Activated CD8-positive, alpha-beta memory T cell treated with anti-CD3 and anti-CD28 coated beads for 24 hours (primary cell): ENCODE measurements at regions not wholly inside any gene's neighbourhood (a gene's known extent, or its start where the extent isn't known, plus 50 kb on each side); places are given as distances from the start of the nearest gene placed in this dataset.

Source experiments
- DNase-seq: peaks from one replicate; pipeline ENCODE4 v3.0.0-alpha.2; 2020

DNA sequence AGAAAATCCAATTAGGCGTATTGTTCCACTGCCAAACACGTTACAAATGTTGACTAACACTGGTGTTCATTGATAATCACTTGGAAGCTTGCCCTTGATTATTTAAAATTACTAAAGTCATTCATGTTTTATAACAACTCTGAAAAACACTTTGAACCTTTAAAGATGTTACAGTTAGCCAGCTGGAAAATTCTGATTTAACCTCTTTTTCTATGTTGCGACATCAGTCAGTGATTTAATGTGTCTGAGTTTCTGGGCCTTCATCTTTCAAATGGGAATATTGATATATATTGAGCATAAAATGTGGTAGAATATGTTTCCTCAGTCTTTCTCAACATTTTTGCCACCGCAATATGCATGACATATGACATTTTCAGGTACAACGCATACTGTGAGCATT lies 274.1 kb upstream of the TENM3 start:
- no peak for DNase-seq

DNA sequence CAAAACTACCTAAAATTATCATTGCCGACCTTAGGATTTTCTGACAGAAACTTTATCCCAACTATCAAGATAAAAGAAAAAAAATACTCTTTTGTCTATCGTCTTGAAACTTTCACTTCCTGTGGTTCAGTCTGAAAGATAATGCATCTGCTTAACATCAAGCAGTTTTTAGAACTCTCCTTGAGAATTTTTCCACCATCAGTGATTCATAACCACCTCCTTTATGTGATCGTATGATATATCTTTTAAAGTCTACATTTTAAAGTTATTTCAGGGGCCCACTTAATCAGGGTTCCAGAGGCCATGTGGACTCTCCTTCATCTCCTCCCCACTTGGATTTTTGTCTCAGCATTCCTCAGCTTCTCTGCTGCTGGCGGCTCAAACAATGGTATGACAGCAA lies 272.8 kb upstream of the TENM3 start:
- DNase-seq, result no peak

DNA sequence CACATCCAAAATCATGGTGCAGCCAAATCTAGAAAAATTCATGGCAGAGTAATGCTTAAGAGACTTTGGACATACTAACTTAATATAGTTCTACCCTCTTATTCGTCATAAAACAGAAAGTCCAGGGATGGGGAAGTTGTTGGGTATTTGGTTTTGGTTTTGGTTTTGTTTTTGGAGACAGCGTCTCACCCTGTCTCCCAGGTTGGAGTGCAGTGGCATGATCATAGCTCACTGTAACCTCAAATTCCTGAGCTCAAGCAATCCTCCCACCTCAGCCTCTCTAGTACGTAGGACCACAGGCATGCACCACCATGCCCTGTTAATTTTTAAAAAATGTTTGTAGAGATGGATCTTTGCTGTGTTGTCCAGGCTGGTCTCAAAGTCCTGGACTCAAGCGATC lies 271.8 kb upstream of the TENM3 start:
- no peak for DNase-seq

DNA sequence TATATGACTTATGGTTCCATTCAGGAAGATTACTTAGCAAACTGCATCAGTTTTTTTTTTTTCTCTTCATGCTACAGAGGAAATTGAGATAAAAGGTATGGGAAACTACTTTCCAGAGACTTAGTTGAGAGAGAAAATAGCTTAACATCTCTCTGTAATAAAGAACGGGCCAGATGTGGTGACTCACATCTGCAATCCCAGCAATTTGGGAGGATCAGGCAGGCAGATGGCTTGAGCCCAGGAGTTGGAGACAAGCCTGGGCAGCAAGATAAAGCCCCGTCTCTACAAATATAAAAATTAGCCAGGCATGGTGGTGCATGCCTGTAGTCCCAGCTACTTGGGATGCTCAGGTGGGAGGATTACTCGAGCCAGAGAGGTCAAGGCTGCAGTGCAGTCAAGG lies 271.2 kb upstream of the TENM3 start:
- no peak for DNase-seq

DNA sequence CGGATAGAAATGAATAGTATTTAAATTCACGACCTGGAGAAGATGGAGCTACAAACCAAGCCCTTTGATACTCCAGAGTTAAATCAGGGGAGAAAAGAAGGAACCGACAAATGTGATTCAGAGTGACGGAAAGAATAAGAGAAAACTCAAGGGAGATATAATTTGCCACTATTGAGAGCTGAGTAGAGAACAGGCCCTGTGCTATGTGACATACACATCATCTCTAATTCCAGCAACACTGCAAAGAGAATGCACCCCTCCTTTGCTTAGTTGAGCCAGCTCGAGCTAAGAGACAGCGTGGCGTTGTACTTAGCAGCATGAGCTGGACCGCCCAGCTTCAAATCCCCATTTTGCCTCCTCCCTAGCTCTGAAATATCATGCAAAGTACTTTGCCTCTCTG lies 266.4 kb upstream of the TENM3 start:
- DNase-seq, result no peak

DNA sequence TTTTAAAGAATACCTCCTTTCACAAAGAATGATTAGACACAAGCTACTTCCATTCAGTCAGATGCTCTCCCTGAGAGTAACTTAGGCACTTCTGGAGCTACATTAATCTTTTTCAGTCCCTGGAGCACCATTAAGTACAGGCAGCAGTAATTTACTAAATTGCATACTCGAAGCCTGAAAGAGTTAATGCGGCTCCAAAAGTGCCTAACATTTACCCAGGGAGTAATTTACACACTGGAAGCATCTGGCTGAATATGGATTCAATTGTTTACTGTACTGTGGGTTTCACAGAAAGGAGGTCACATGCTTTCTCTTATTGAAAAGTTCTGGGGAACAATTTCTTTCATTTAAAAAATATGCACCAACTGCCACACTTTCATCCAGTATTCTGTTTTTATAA lies 260.8 kb upstream of the TENM3 start:
- DNase-seq, result no peak

DNA sequence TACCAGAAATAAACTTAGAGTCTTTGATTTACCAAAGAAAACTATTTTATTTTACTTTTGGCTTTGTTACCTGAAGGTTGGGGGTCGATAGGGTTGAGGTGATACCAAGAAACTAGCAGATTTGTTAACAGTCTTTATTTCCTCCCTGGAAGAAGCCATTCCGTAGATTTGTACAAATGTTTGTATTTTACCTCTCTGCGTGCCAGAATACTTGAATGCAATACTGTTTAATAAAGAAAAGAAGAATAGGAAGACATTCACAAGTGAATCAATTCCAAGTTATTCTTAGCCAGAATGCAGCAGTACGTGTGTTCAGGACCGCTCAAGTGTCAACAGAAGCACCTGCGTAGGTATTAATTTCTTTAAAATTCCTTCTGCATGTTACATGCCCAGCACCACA lies 260.3 kb upstream of the TENM3 start:
- DNase-seq, result no peak

DNA sequence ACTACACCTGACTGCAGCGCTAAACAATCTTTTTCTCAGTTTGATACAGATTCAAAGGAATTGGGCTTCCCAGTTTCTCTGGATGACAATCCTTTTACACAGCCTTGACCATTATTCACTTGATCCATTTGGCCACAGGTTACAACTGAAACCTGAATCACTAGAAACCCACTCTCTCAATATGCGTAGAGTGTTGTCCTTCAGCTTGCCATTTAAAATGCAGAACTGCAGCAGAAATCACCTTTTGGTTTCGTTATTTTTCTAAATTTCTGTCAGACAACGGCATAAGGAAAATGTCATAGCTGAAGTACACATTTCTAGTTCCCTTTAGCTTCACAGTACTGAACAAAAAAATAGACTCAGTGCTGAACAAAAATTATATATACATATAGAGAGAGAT lies 255.8 kb upstream of the TENM3 start:
- no peak for DNase-seq

DNA sequence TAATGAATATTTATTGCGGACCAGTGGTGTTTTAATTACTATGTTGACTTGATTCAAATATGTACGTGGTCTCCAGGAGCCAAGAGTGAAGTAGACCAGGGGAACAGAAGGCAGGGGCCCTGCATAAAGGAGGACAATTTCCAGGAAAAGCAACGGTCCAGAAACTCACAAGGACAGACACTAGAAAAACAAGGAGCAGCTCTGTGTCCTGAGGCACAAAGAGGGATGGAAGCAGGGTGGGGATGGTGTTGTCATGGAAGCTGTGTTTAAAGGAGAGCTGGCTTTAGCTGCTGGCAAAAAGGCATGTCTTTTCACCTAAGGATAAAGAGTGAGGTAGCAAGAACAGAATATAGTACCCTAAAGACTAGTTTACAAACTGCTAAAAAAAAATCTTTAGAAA lies 254.1 kb upstream of the TENM3 start:
- no peak for DNase-seq

DNA sequence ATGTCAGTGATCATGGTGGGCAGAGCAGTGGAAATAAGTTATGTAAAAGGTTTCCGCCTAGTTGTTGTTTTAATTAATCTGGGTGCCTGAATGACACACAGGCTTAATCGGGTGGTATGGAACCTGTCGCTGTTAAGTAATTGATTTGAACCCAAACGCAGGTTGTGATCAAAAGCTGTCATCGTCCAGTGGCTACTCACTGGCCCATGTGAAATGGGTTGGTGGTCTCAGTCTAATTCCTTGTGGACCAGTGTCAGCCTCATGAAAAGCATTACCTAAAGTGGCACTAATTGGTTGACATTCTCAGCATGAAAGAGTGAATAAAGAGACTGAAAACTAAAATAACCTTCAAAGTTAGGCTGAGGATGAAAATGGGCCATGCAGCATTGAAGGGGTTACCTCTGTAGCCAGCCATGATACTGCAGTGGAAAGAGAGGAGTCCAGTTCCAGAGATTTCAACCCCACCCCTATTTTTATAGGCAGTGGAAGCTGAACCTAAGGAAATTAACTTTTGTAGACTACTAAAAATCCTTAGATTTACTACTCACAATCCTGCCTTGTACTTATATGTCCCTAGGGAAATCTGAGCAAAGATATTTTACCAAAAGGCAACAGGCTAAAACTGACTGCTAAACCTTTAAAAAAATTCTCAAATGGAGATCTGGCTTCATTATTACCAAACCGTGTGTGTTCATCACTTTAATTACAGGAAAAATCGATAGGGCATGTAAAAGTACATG lies 251.7 kb upstream of the TENM3 start:
- DNase-seq, result no peak

DNA sequence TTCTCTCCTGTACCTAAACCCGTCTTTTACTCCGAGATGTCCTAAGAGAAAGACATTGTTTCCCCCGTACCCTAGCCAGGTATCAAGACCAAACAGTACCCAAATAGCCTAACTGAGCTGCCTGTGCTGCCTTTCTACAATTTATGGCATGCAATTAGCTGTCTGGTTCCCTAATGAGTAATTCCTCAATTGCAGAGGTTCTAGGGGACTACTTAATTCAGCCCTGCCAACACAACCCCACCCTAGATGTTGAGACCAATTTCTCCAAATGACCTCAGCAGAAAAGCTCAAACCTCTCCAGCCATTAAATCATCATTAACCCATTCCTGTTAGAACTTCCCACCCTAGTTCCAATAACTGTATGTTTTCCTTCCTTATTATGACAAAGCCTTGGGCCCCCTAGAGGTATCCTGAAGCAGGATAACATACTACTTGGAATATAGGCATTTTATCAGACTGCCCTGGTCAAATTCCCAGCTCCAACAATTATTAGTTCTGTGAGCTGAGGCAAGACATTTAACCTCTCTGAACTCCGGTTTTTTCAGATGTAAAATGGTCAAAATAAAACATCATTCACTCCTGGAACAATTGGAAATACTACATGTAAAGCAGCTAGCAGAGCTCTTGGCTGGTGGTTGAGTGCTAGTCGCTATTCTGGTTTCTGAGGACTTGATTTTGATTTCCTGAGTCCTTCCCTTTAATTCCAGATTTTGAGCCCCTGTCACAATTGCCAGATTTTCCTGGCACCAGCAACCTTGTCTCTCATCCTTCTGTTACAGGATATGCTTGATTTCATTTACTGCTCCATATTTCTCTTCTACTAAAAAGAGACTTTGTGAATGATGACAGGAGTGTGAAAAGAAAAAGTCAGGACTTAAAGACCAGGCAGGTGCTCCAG lies 244.6 kb upstream of the TENM3 start:
- DNase-seq, result no peak

DNA sequence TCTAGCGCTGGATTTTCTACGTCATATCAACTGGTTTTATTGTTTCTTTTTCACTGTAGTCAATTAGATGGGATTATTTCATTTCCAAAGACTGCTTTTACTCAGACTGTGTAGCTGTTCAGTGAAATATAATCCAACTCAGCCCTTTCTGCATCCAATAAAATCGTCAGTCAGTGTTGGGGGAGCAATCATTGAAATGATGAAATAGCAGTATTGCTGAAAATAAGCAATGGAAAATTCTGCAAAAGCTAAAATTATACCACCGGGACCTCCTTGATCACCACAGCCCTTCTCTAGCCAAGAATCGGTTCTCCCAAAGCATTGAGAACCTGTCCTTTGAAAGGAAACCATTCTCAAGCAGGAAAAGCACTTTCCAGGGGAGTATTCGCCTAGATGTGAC lies 243.1 kb upstream of the TENM3 start:
- no peak for DNase-seq

DNA sequence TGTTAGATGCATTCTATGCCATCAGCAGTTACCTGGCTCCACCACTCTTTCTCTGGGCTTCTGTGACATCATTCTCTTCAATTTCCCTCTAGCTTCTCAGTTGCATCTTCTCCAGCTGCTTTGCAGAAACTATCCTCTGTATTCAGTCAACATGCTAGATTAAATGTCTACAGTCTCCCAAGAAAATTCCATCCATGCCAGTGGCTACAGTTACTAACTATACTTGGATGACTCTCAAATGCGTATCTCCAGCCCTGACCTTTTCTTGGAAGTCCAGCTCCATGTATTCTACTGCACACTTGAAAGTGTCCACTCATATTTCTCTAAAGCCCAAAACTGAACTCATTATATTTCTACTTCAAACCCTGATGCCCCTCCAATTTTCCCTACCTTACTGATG lies 232.3 kb upstream of the TENM3 start:
- no peak for DNase-seq

DNA sequence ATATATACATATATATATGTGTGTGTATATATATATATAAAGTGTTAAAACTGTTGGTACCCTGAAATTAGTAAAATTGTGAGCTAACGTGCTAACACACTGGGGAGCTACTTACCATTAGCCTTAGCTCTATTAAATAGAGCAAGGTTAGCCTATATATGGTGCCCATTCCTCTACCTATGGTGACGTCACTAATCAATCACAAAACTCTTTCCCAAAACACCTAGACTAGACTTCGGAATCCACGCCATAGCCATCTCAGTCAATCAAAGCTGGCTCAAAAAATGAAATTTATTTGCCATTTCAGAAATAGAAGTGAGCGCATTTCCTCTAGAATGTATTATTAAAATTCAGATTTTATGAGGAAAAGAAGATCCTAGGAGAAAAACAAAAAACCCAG lies 229.0 kb upstream of the TENM3 start:
- no peak for DNase-seq

DNA sequence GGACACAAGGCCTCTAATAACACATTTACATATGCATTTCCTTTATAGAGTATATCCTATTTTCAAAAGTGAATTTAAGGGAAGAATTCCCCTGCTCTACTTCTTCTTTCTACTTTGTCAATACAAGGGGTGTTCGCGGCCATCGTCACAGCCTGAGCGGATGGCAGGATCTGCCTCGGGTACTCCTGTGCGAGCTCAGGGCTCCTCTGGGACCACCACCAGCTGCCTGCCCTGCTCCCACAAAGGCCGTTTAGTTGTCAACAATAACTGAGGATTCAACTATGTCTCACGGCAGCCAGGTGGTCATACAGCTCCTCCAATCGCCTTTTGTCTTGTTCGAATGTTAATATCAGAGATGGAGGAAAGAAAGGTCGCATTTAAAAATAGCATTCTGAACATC lies 228.2 kb upstream of the TENM3 start:
- DNase-seq, result no peak

DNA sequence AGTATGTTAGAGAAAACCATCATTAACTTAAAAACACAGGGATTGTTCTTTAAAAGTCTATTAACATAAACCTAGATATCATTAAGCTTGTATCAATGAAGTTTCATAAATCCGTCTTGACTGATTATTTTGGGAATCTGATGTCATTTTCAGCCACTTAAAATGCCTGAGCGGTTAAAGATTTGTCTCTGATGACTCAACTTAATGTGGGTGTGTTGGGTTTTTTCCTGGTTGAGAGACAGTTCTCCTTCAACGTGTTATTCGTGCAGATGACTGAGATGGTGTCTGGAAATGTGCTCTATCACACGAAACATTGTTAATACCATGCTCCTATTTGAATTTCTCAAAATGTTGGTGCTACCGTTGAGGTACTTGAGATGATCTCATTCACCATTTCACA lies 227.3 kb upstream of the TENM3 start:
- DNase-seq, result no peak

DNA sequence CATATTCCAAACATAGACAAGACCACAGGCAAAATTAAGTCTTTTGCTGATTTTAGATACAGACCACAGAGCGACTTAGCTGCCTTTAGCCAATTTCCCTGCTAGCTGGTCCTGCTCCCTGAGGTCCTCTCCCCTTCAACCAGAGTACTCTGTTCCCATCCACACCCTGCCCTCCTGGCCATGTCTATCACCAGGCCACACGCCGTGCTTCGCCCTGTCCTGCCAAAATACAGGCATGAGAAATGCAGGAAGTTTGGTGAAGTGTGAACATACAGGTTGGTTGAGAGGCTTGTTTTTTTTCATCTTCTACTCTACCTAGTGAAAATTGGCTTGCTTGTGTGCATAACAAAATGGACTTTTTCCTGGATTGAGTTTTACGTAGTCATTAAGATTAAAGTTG lies 226.2 kb upstream of the TENM3 start:
- no peak for DNase-seq

DNA sequence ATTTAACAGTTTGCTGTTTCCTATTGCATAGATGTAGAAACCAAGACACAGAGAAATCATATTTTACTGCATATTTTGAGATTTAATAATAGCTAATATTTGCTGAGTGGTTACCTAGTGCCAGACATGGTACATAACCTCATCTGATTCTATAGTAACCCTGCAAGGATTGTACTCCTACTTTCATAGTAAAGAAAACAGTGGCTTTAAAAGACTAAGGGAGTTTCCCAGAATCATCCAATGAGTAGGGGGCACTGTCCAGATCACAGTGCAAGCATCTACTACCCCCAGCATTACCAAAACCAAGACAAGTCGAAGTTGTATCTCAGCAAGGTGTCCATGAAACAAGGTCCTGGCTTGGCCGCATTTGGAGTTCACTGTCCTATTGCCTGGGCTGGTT lies 224.5 kb upstream of the TENM3 start:
- no peak for DNase-seq

DNA sequence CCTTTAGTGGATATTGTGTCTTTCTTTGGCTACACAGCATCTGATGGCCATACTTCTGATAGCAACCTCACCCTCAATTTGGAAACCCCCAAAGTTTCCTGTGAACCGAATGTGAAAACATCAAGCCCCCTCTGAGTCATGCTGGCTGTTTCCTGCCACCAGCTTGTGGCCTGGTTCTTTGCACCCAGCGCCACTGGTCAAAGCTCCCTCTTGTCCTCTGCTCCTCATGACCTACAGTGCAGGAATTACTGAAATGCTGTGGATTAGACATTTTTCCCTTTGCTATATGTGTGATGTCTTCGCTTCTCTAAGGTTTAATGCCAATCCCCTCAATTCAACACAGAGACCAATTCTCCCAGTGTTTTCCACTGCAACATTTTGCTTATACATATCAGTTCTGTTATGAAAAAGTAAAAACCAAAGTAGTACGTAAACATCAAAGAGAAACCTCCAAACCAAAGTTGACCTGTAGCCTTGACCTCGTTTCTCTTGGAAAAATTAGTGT lies 224.0 kb upstream of the TENM3 start:
- no peak for DNase-seq

DNA sequence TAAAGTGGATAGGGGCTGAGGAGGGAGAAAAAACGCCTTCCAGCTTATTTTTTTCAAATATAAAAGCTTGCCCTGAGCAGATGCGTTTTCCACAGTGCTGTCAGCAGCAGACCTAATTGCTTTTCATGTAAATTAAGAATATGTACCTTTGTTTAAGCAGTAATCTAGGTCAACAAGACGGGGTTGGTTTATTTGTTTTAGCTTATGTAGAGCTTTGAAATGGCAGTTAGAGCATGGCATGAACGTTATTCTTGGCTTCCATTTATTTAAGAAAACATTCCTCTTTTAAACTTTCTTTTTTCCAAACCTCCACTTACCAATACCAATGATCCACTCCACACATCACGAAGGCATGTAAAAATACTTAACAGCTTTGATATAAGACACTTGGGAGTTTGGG lies 220.3 kb upstream of the TENM3 start:
- no peak for DNase-seq

DNA sequence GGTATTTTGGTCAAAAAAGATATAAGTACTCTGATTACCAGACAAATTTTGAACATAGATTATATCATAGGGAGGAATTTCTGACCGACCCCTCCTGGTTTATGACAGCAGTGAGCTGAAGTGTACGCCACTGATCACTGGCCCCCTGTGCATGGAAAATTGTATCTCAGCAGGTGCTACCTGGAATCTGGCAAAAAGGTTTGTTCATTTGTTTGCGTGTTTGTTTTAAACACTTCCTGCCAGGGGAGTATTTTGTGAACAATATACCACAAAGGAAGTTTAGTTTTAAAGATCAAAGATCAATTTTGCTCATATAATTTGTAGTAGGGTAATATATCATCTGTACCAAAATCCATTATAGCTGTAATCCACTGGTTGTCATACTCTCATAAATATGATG lies 219.7 kb upstream of the TENM3 start:
- DNase-seq, result no peak

DNA sequence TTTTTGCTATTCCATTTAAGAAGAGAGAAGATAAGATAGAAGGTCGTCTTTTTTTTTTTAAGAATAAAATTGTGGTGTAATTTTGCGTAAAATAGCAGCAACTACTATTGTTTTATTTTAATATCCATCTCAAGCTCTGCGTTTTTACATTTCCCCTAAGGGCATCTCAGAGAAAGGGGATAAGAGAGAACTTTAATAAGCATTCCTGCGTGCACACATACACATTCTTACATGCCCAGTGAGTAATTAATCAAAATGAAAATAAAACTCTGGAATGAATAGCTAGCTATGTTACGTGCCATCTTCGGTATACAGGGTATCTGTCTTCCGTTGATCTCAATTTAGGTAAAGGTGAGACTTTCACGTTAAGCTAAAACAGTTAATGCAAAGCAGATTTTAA lies 200.3 kb upstream of the TENM3 start:
- DNase-seq, result no peak

DNA sequence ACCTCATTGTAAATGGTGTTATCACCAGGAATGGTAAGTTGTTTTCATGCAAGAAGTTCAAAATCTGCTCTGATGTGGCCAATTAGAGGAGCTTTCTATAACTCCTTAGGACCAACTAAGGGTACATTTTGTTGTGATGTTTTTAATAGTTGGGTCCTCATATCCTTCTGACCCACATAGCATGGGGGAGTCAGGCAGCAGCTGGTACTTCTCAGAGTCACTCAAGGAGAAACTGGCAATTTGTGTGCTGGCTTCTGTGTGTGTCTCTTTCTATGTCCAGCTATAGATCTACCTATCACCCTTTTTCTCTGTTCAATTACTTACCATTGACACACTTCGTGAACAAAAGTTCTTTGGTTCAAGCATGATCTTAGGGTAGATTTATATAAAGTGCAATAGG lies 194.3 kb upstream of the TENM3 start:
- DNase-seq, result no peak

DNA sequence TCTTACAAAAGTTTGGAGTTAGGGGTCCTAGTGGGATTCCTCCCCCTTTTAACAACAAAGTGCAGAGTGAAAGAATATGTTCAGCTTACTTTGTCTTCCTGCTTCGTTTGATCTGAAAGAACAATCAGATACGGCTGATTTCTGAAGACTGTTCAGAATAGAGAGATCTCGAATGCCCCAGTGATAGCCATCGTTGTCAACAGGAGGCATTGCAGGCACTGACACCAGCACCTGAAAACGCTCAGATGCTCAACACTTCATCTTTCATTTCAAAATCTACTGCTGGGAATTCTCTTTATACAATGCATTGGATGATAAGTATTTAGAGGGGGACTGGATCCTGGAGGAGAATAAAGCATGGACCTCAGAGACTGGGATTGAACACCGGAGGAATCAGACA lies 186.3 kb upstream of the TENM3 start:
- no peak for DNase-seq

DNA sequence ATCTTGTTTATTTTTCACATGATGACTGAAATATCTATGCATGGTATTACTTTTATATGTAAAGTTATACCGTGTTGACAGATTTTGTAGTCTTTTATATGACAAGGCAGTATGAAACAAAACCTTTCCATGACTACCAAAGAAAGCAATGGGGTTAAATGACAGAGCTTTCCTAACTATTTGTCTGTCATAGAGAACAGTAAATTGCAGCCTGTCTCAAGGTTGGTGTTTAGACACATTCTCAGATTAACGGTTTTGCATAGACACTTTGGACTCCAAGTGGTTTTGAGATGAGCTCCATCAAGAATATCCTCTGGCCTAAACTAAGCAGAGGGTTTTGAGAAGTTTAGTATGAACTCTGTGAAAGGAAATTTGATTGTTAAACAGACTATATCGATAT lies 180.7 kb upstream of the TENM3 start:
- no peak for DNase-seq
